GM19023 (cell line): ENCODE measurements at regions not wholly inside any gene's neighbourhood (a gene's known extent, or its start where the extent isn't known, plus 50 kb on each side); places are given as distances from the start of the nearest gene placed in this dataset.
A peak's percentile ranks its signal among the peaks of the same experiment; 100 is the strongest.

ENCODE experiments used
- ATAC-seq: cut with Tn5 transposase; IDR thresholded peaks from one replicate; pipeline ENCODE4 v1.9.1; 2021; ENCODE audit warnings: mild to moderate bottlenecking, moderate library complexity; ENCODE audit not compliant: unreplicated experiment

DNA sequence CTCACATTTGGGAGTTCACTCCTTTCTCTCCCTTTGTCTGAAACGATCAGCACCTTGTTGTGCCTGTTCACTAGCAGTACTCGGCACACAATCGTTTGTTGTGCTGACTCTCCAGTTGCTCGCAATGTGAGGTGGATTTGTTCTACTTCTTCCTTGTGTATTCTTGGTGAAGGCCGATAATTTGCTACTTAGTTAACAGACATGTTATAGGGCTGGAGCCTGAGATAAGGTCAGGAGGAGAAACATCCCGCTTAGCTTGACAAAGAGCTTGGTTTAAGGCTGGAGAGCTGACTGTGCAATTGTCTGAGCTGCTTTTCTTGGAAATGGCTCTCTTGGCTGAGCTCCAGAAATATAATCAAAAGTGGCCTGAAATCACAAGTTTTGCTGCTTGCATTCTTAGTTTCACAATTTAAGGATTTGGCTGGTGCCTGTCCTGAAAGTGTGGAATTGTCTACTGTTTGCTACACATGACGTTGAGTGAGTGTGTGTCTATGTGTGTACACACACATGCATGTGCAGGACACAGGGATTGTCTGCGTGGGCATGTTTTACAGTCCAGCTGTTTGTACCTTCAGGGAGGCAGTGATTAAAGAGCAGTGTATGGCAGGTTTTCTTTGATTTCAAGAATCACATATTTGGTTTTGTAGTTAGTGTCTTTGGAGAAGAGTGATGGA, 77.7 kb downstream of the ARF6 start:
- peak; percentile 10 for ATAC-seq

- ATAC-seq = peak; percentile 89
Observed at GRCh38 chr14:49971156-49972130, 78.6 kb downstream of the ARF6 start.

GRCh38 chr14:49972131-49972671, 79.3 kb downstream of the ARF6 start:
- ATAC-seq = no peak

GRCh38 chr14:49972823-49973222, 79.9 kb downstream of the ARF6 start:
- ATAC-seq = no peak

DNA sequence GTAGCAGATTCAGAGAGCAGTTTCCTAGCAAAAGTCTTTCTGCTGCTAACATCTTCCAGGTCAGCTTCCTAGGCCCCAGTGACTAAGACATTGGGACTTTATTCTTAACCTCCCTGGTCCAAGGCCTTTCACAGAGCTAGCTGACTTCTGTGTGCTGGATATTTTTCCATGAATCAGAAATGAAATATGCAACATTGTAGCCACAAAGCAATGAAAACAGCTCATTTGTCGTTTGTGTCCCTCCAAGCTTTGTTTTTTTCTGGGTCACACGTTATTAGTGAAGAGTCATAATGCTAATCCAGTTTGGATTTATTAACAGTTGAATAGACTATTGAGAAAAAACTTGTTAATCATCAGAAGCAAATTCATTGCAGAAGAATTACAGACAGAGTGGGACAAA, 82.4 kb downstream of the ARF6 start:
- ATAC-seq = no peak

DNA sequence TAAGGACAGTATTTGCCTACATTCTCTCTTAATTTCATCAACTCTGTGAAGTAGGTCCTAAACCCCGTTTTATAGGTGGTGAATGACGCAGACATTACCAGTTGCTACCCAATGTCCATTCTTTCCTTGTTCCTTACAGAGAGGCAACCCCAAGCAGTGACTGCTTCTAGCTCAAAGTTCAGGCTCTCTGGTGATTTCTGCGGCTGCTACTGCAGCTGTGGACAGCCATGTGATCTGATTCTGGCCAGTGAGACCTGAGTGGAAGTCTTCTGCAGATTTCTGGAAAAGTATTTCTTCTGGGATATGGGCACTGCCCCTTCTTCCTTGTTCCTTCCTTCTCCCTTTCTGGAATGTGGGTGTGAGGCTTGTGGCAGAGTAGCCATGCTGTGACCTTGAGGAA, 82.9 kb downstream of the ARF6 start:
- no peak for ATAC-seq

- peak; percentile 84 for ATAC-seq
Observed at GRCh38 chr14:49977126-49977841, 84.4 kb downstream of the ARF6 start.

DNA sequence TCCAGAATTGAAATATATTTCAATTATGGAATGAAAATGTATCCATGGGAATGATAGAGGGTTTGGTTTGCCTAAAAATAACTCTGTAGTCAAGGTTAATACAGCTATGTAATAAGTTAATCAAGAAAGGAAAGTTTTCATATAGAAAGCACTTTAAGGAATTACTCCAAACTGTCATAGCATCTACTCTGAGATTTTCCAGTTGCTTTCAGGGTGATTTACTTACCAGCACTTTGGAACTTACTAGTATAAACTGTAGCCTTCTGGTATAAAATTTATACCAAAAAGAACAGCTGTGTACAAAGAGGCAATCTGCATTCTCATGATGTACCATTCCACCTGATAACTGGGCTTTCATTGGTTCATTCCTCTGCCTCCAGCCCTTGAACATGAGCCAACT, 87.1 kb downstream of the ARF6 start:
- no peak for ATAC-seq

DNA sequence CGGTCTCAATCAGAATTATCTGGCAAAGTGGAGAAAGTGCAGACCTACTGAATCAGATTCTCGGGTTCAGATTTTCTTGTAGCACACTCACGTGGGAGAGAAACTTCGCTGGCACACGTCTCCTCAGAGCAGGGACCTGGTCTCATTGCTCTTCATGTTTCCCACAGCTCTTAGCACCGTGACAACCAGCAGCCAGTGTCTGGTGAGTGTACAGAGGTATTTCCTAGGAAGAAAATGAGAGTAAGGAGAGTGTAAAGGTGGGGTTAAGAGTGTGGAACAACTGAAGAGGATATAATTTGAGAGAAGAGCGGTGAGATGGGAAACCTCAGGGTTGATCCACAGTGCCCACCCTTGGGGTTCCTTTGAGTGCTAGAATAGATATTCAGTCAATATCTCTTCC, 89.2 kb downstream of the ARF6 start:
- ATAC-seq = no peak

- no peak for ATAC-seq
Observed at GRCh38 chr14:49982501-49982951, 89.6 kb downstream of the ARF6 start.

- no peak for ATAC-seq
Observed at GRCh38 chr14:49984424-49984823, 91.5 kb downstream of the ARF6 start.

DNA sequence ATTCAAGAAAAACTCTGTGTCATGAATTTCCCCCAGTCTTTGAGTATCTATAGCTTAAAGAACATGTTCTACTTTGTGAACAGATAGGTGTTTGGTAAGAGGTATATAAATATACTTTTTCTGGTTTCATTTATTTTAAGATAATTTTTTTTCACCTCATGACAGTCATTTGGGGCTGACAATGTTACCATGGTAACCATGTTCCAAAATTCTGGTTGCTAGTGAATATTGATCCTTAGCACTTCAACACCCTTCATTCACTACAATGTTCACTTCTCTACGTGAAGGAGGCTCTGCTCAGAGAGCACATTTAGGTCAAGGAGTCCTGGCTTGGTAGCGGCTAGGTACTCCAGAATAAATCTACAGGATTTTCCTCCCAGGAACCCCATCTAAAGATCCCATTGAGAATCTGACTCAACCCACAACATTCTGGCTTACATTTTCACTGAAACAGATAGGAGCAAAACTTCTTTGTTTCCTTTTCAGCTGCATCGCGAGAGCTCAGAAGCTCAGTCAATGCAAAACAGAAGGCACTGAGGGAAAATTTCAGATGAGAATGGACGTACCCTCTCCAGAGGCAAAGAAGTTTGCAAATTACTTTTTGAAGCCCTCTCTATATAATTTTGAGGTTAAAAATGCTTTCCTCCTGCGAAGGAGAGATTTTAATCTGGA, 93.6 kb downstream of the ARF6 start:
- ATAC-seq = no peak

DNA sequence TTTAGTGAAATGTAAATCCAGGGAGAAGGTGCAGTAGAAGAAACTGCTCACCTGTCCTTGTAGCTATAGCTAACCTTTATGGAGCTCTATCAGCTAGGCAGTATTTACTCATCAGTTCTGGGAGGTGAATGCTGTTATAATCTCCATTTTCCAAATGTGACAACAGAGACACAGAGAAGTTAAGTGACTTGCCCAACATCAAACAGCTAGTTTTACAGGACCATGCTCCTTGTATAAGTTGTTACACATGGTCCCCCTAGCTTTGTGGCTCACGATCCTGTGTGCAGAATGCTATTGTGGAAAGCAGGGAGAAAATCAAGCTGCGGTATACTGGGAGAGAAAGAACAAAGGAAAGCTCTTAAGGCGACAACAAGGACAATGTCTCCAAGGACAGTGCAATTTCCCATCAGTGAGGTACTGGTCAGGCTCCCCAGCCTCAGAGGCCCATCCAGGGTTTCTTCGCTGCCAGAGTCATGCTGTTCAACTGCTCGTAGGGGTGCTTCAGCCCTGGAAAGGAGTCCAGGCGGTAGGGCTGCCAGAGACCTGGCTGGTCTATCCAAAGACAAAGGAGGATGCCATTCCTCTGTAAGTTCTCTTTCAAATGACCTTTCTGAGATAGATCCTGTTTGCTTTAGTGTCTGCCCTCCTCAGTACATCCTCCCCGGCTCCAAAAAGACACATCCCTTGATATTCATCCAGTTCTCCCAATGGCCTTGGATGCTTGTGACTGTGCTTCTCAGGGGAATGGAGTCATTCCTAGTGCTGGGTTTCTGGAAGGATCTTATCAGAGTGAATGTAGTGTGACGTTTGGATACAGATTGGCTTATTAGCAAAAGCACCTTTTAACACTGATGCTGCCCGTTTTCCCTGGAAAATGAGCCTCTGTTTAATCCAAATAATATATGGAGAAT, 95.5 kb downstream of the ARF6 start:
- no peak for ATAC-seq

GRCh38 chr14:49989966-49990365, 97.1 kb downstream of the ARF6 start:
- no peak for ATAC-seq

GRCh38 chr14:49991491-49991890, 98.6 kb downstream of the ARF6 start:
- ATAC-seq = no peak

DNA sequence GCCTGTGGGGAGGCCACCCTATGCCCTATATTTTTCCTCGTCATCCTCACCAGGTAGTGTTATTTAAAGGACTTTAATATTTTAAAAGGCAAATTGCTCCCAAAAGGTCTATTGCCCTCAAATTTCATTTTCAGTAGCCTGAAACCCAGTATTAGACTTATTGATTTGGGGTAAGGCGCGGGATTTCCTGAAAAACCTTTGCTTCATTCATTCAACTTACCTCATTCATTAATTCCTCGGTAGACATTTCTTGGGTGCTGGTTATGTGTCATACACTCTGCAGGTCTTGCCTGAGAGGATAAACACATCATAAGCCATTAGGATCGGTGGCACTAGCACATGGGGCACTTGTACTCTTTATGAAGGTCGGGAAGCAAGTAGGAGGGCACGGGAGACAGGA, 99.2 kb downstream of the ARF6 start:
- ATAC-seq = no peak

DNA sequence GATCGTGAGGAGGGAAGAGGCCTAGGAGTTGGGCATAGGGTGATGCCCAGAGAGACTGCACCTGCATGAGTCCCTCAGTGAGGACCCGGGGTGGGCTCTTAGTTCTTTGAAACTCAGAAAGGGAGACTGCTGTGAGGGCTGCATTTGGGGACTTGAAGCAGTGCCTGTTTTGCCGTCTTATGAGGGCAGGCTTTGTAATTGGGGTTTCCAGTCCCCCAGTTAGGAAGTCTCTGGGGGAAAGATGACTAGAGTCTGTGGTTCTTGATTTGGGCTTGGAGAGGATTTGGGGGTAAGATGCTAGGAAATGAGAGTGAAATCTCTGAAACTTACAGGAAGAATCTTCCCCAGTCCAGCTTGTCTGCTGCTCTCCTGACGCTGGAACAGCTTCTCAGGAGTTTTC, 99.6 kb downstream of the ARF6 start:
- ATAC-seq = peak; percentile 13

GRCh38 chr14:49992901-49993339, 100.0 kb downstream of the ARF6 start:
- ATAC-seq = peak; percentile 95

DNA sequence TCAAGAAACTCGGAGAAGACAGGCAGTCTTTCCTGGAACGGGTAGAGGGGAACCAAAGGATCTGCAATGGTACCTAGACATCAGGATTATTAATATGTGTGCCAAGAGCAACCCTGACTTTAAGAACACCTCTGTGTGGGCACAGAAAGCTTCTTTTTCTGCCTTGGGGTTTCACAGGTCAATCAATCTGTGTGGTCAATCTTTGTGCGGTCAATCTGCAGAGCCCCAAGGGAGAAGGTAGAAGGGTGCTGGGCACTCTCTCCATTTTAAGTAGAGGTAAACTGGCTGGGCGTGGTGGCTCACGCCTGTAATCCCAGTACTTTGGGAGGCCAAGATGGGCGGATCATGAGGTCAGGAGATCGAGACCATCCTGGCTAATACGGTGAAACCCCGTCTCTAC, 100.7 kb downstream of the ARF6 start:
- ATAC-seq = no peak
